ENCODE measurements at regions not wholly inside any gene's neighbourhood (a gene's known extent, or its start where the extent isn't known, plus 50 kb on each side); places are given as distances from the start of the nearest gene placed in this dataset.

DNA sequence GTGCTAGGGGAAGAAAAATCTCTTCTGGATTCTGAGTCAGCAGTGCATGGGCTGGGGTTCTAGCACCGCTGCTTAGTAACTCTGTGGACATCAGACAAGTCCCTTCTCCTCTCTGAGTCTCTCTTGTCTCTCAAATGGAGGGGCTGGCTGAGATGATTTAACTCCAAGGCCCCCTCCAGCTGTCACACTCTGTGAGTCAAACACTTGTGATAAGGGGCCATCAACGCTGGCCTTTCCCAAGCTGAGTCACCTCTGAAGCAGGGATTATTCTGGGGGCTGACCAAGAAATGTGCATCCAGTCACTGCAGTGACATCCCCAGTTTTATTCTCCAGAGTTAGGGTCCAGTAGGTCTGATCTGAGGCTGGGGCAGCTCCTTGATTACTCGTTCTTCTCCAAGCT, 110.4 kb upstream of the ZNF462 start:
- Histone ChIP-seq H3K27ac (ENCODE audit: control insufficient read depth, insufficient read depth, low read length) (no peak overlapping the region), H3K9me3 (ENCODE audit: control insufficient read depth, low read depth, low read length) (no peaks in the 10 kb centered on the region)

GRCh38 chr9:106753155-106753671, 109.8 kb upstream of the ZNF462 start:
- no peak for DNase-seq (ENCODE audit: low read depth, low spot score)
- Histone ChIP-seq H3K9me3 (ENCODE audit: control insufficient read depth, low read depth, low read length) (no peaks in the 10 kb centered on the region), H3K4me2 (ENCODE audit: control insufficient read depth, extremely low read depth, insufficient read depth, low read depth, low read length) (no peak overlapping the region), H3K9ac (ENCODE audit: control insufficient read depth, extremely low read depth, insufficient read depth, low read length) (no peak overlapping the region), H3K4me1 (ENCODE audit: control insufficient read depth, extremely low read depth, insufficient read depth, low read length) (no peaks in the 10 kb centered on the region), H3K36me3 (ENCODE audit: control insufficient read depth in 2 of 2, extremely low read depth in 1 of 2, insufficient read depth in 2 of 2, low read length in 2 of 2) (no peaks in the 10 kb centered on the region), H2AFZ (ENCODE audit: control insufficient read depth, low read length) (no peak overlapping the region), H3K4me3 (ENCODE audit: control insufficient read depth in 2 of 3, extremely low read depth in 1 of 3, insufficient read depth in 2 of 3, low read depth in 1 of 3, low read length in 3 of 3) (no peak overlapping the region), H3K27me3 (ENCODE audit: control insufficient read depth, extremely low read depth, insufficient read depth, low read length) (no peaks in the 10 kb centered on the region), H3K27ac (ENCODE audit: control insufficient read depth, insufficient read depth, low read length) (no peak overlapping the region), H3K79me2 (ENCODE audit: control insufficient read depth, insufficient read depth, low read length) (no peaks in the 10 kb centered on the region), H4K20me1 (ENCODE audit: control insufficient read depth, extremely low read depth, insufficient read depth, low read length) (no peaks in the 10 kb centered on the region), H3K9me1 (ENCODE audit: control insufficient read depth, extremely low read depth, insufficient read depth, low read length) (no peaks in the 10 kb centered on the region)
- dilution Hi-C loops (cut with MboI; ENCODE audit: extremely low pct_ligation_motif_present, low sequenced_read_pairs), result no loop called here
- no peak for TF ChIP-seq CTCF (optimal IDR thresholded peaks at IDR 0.05 in 1 of 3, IDR thresholded peaks at IDR 0.05 in 1 of 3, conservative IDR thresholded peaks at IDR 0.05 in 1 of 3; ENCODE audit: extremely low read depth in 1 of 3, insufficient read depth in 2 of 3, low read length in 3 of 3)
- TF ChIP-seq EZH2 (IDR thresholded peaks at IDR 0.05; ENCODE audit: low read length), result no peak
- no peak for FAIRE-seq

More for the DNA sequence above, 110.4 kb upstream of the ZNF462 start:
- no peak overlapping the region for H3K4me2 ChIP-seq (ENCODE audit: control insufficient read depth, extremely low read depth, insufficient read depth, low read depth, low read length)
- no peak overlapping the region for H2AFZ ChIP-seq (ENCODE audit: control insufficient read depth, low read length)
- H3K9ac ChIP-seq (ENCODE audit: control insufficient read depth, extremely low read depth, insufficient read depth, low read length), result no peak overlapping the region
- no peaks in the 10 kb centered on the region for H3K27me3 ChIP-seq (ENCODE audit: control insufficient read depth, extremely low read depth, insufficient read depth, low read length)
- no peak for DNase-seq (ENCODE audit: low read depth, low spot score)
- no peaks in the 10 kb centered on the region for H3K36me3 ChIP-seq (ENCODE audit: control insufficient read depth in 2 of 2, extremely low read depth in 1 of 2, insufficient read depth in 2 of 2, low read length in 2 of 2)
- dilution Hi-C loops (cut with MboI; ENCODE audit: extremely low pct_ligation_motif_present, low sequenced_read_pairs), result no loop called here
- no peaks in the 10 kb centered on the region for H4K20me1 ChIP-seq (ENCODE audit: control insufficient read depth, extremely low read depth, insufficient read depth, low read length)
- H3K4me1 ChIP-seq (ENCODE audit: control insufficient read depth, extremely low read depth, insufficient read depth, low read length), result no peaks in the 10 kb centered on the region
- TF ChIP-seq EZH2 (IDR thresholded peaks at IDR 0.05; ENCODE audit: low read length) (no peak), CTCF (optimal IDR thresholded peaks at IDR 0.05 in 1 of 3, IDR thresholded peaks at IDR 0.05 in 1 of 3, conservative IDR thresholded peaks at IDR 0.05 in 1 of 3; ENCODE audit: extremely low read depth in 1 of 3, insufficient read depth in 2 of 3, low read length in 3 of 3) (no peak)
- H3K4me3 ChIP-seq (ENCODE audit: control insufficient read depth in 2 of 3, extremely low read depth in 1 of 3, insufficient read depth in 2 of 3, low read depth in 1 of 3, low read length in 3 of 3), result no peak overlapping the region
- H3K9me1 ChIP-seq (ENCODE audit: control insufficient read depth, extremely low read depth, insufficient read depth, low read length), result no peaks in the 10 kb centered on the region
- no peaks in the 10 kb centered on the region for H3K79me2 ChIP-seq (ENCODE audit: control insufficient read depth, insufficient read depth, low read length)
- no peak for FAIRE-seq
